Progenitor cell of endocrine pancreas (in vitro differentiated cells): ENCODE measurements at regions not wholly inside any gene's neighbourhood (a gene's known extent, or its start where the extent isn't known, plus 50 kb on each side); places are given as distances from the start of the nearest gene placed in this dataset.

Experiments used
- DNase-seq: peaks from one replicate; pipeline ENCODE4 v3.0.0; 2021; ENCODE audit warnings: low spot score; ENCODE audit not compliant: unreplicated experiment
- H3K27ac Mint-ChIP-seq: 2 replicates; pipeline ENCODE4 v1.8.0; 2021; ENCODE audit warnings: mild to moderate bottlenecking, moderate library complexity, mixed read lengths
- H3K27me3 Mint-ChIP-seq: 2 replicates; pipeline ENCODE4 v1.8.0; 2021; ENCODE audit warnings: mixed read lengths
- H3K36me3 Mint-ChIP-seq: 2 replicates; pipeline ENCODE4 v1.8.0; 2022; ENCODE audit warnings: mixed read lengths; ENCODE audit not compliant: insufficient read depth
- H3K4me1 Mint-ChIP-seq: 2 replicates; pipeline ENCODE4 v1.8.0; 2021; ENCODE audit warnings: low read depth, mixed read lengths
- H3K4me3 Mint-ChIP-seq: 2 replicates; pipeline ENCODE4 v1.8.0; 2021; ENCODE audit warnings: low read depth, mild to moderate bottlenecking, moderate library complexity, mixed read lengths
- H3K9me3 Mint-ChIP-seq: 2 replicates; pipeline ENCODE4 v1.8.0; 2021; ENCODE audit warnings: low read depth, mixed read lengths
- CTCF ChIP-seq: fragments of 200-600 bp; sonication (generic); IDR thresholded peaks from one replicate; pipeline ENCODE4 v1.5.0; 2021; ENCODE audit warnings: antibody characterized with exemption, mild to moderate bottlenecking; ENCODE audit not compliant: unreplicated experiment

GRCh38 chr13:72041165-72041564, 174.2 kb upstream of the DACH1 start:
- H3K4me1 Mint-ChIP-seq = no peaks in the 10 kb centered on the region
- no peak overlapping the region for H3K27ac Mint-ChIP-seq

GRCh38 chr13:72039126-72039525, 172.1 kb upstream of the DACH1 start:
- Mint-ChIP-seq H3K36me3 (no peaks in the 10 kb centered on the region), H3K9me3 (peaks cover 3% of the 10 kb centered on the region), H3K4me3 (no peak overlapping the region), H3K27me3 (no peaks in the 10 kb centered on the region), H3K4me1 (no peaks in the 10 kb centered on the region), H3K27ac (no peak overlapping the region)
- DNase-seq = no peak
- no peak for TF ChIP-seq CTCF

More at GRCh38 chr13:72041165-72041564, 174.2 kb upstream of the DACH1 start:
- no peak for DNase-seq
- Mint-ChIP-seq H3K36me3 (no peaks in the 10 kb centered on the region), H3K27me3 (no peaks in the 10 kb centered on the region), H3K4me3 (no peak overlapping the region), H3K9me3 (peaks cover 3% of the 10 kb centered on the region)
- TF ChIP-seq CTCF = no peak

- no peak for TF ChIP-seq CTCF
- no peak overlapping the region for H3K27ac Mint-ChIP-seq
- H3K9me3 Mint-ChIP-seq = peaks cover 9% of the 10 kb centered on the region
- H3K36me3 Mint-ChIP-seq = no peaks in the 10 kb centered on the region
- no peaks in the 10 kb centered on the region for H3K4me1 Mint-ChIP-seq
- H3K27me3 Mint-ChIP-seq = no peaks in the 10 kb centered on the region
- DNase-seq = no peak
- H3K4me3 Mint-ChIP-seq = no peak overlapping the region
Measured at GRCh38 chr13:72029981-72030380, 163.0 kb upstream of the DACH1 start.

- TF ChIP-seq CTCF = no peak
- H3K27me3 Mint-ChIP-seq = no peaks in the 10 kb centered on the region
- H3K4me3 Mint-ChIP-seq = no peak overlapping the region
- no peaks in the 10 kb centered on the region for H3K36me3 Mint-ChIP-seq
- no peak overlapping the region for H3K27ac Mint-ChIP-seq
- no peak for DNase-seq
- no peaks in the 10 kb centered on the region for H3K4me1 Mint-ChIP-seq
- H3K9me3 Mint-ChIP-seq = peaks cover 9% of the 10 kb centered on the region
Measured at GRCh38 chr13:72025836-72026235, 158.8 kb upstream of the DACH1 start.

GRCh38 chr13:72023895-72024294, 156.9 kb upstream of the DACH1 start:
- Mint-ChIP-seq H3K27ac (no peak overlapping the region), H3K36me3 (no peaks in the 10 kb centered on the region), H3K4me1 (no peaks in the 10 kb centered on the region), H3K4me3 (no peak overlapping the region), H3K9me3 (peaks cover 1% of the 10 kb centered on the region), H3K27me3 (no peaks in the 10 kb centered on the region)
- TF ChIP-seq CTCF = no peak
- DNase-seq = no peak

GRCh38 chr13:72005455-72005854, 138.5 kb upstream of the DACH1 start:
- no peak for DNase-seq
- TF ChIP-seq CTCF = no peak
- Mint-ChIP-seq H3K27me3 (no peaks in the 10 kb centered on the region), H3K27ac (no peak overlapping the region), H3K9me3 (no peaks in the 10 kb centered on the region), H3K4me1 (peaks cover 2% of the 10 kb centered on the region), H3K36me3 (no peaks in the 10 kb centered on the region), H3K4me3 (no peak overlapping the region)
